Erythroblast (primary cell): ENCODE measurements at regions not wholly inside any gene's neighbourhood (a gene's known extent, or its start where the extent isn't known, plus 50 kb on each side); places are given as distances from the start of the nearest gene placed in this dataset.

ENCODE experiments used
- DNase-seq, 2 experiments: peaks; one replicate each; lab custom pipeline; 2025; lab: John Stamatoyannopoulos, UW
- GATA1 ChIP-seq: IDR thresholded peaks from 2 replicates; pipeline ENCODE4 v1.6.1; 2011; ENCODE audit warnings: low read depth, mild to moderate bottlenecking, control low read depth, low read length, moderate library complexity
- POLR2A ChIP-seq: IDR thresholded peaks from 2 replicates; pipeline ENCODE4 v1.6.1; 2011; ENCODE audit warnings: mild to moderate bottlenecking, low read length

GRCh38 chr5:107204413-107204812, 466.3 kb downstream of the EFNA5 start:
- no peak for TF ChIP-seq GATA1
- TF ChIP-seq POLR2A: no peak
- no peak for DNase-seq

- TF ChIP-seq GATA1 (no peak), POLR2A (no peak)
- no peak for DNase-seq
Measured at GRCh38 chr5:107203243-107203642, 467.5 kb downstream of the EFNA5 start.

- no peak for TF ChIP-seq GATA1
- no peak for TF ChIP-seq POLR2A
- DNase-seq: no peak
Measured at GRCh38 chr5:107199756-107200155, 471.0 kb downstream of the EFNA5 start.

- TF ChIP-seq GATA1 (no peak), POLR2A (no peak)
- no peak for DNase-seq
Measured at GRCh38 chr5:107196500-107197059, 474.2 kb downstream of the EFNA5 start.

GRCh38 chr5:107195890-107196395, 474.8 kb downstream of the EFNA5 start:
- DNase-seq: no peak
- TF ChIP-seq GATA1 (no peak), POLR2A (no peak)

- no peak for DNase-seq
- TF ChIP-seq POLR2A: no peak
- no peak for TF ChIP-seq GATA1
Measured at GRCh38 chr5:107184871-107185270, 485.9 kb downstream of the EFNA5 start.

- DNase-seq: no peak
- TF ChIP-seq POLR2A: no peak
- TF ChIP-seq GATA1: no peak
Measured at GRCh38 chr5:107184066-107184465, 486.7 kb downstream of the EFNA5 start.

- no peak for DNase-seq
- no peak for TF ChIP-seq POLR2A
- no peak for TF ChIP-seq GATA1
Measured at GRCh38 chr5:107170620-107171019, 500.1 kb downstream of the EFNA5 start.

- no peak for TF ChIP-seq GATA1
- no peak for TF ChIP-seq POLR2A
- DNase-seq: no peak
Measured at GRCh38 chr5:107169867-107170266, 500.9 kb downstream of the EFNA5 start.

- no peak for TF ChIP-seq GATA1
- no peak for TF ChIP-seq POLR2A
- no peak for DNase-seq
Measured at GRCh38 chr5:107168848-107169752, 501.6 kb downstream of the EFNA5 start.

- TF ChIP-seq GATA1: no peak
- DNase-seq: no peak
Measured at GRCh38 chr5:107168086-107168485, 502.7 kb downstream of the EFNA5 start.

GRCh38 chr5:107165296-107165695, 505.4 kb downstream of the EFNA5 start:
- no peak for TF ChIP-seq POLR2A
- TF ChIP-seq GATA1: no peak
- DNase-seq: no peak

- TF ChIP-seq GATA1: no peak
- no peak for TF ChIP-seq POLR2A
- DNase-seq: no peak
Measured at GRCh38 chr5:107157809-107158208, 512.9 kb downstream of the EFNA5 start.

- no peak for DNase-seq
- TF ChIP-seq GATA1 (no peak), POLR2A (no peak)
Measured at GRCh38 chr5:107155707-107156106, 515.0 kb downstream of the EFNA5 start.
